Osteocyte (in vitro differentiated cells): ENCODE measurements at regions not wholly inside any gene's neighbourhood (a gene's known extent, or its start where the extent isn't known, plus 50 kb on each side); places are given as distances from the start of the nearest gene placed in this dataset.
A peak's percentile ranks its signal among the peaks of the same experiment; 100 is the strongest.

Experiments
- DNase-seq: peaks from one replicate; pipeline ENCODE4 v3.0.0; 2021; ENCODE audit warnings: mixed read lengths; ENCODE audit not compliant: unreplicated experiment; ENCODE audit errors: extremely low spot score
- H3K27ac Mint-ChIP-seq: one replicate; pipeline ENCODE4 v1.8.0; 2021; ENCODE audit warnings: mild to moderate bottlenecking, mixed read lengths; ENCODE audit not compliant: unreplicated experiment
- H3K27me3 Mint-ChIP-seq: one replicate; pipeline ENCODE4 v1.8.0; 2021; ENCODE audit warnings: mixed read lengths; ENCODE audit not compliant: unreplicated experiment
- H3K36me3 Mint-ChIP-seq: one replicate; pipeline ENCODE4 v1.8.0; 2021; ENCODE audit warnings: mixed read lengths; ENCODE audit not compliant: unreplicated experiment
- H3K4me1 Mint-ChIP-seq: one replicate; pipeline ENCODE4 v1.8.0; 2021; ENCODE audit warnings: mixed read lengths; ENCODE audit not compliant: unreplicated experiment
- H3K4me3 Mint-ChIP-seq: one replicate; pipeline ENCODE4 v1.8.0; 2021; ENCODE audit warnings: mild to moderate bottlenecking, moderate library complexity, mixed read lengths; ENCODE audit not compliant: unreplicated experiment
- H3K9me3 Mint-ChIP-seq: one replicate; pipeline ENCODE4 v1.8.0; 2021; ENCODE audit warnings: mixed read lengths; ENCODE audit not compliant: unreplicated experiment
- CTCF ChIP-seq: fragments of 200-600 bp; sonication (generic); IDR thresholded peaks from 2 replicates; pipeline ENCODE4 v1.5.0; 2021; ENCODE audit warnings: antibody characterized with exemption, mild to moderate bottlenecking, moderate library complexity

GRCh38 chr2:81195774-81196382 lies 891.3 kb upstream of the LRRTM1 start:
- Mint-ChIP-seq H3K27ac (no peak overlapping the region), H3K27me3 (no peaks in the 10 kb centered on the region)
- TF ChIP-seq CTCF, result no peak

GRCh38 chr2:81195017-81195773 lies 890.6 kb upstream of the LRRTM1 start:
- Mint-ChIP-seq H3K27me3 (no peaks in the 10 kb centered on the region), H3K27ac (no peak overlapping the region), H3K36me3 (no peaks in the 10 kb centered on the region), H3K4me1 (no peaks in the 10 kb centered on the region), H3K4me3 (no peak overlapping the region), H3K9me3 (peaks cover 6% of the 10 kb centered on the region)
- TF ChIP-seq CTCF, result no peak
- DNase-seq, result peak; percentile 80

More at GRCh38 chr2:81195774-81196382, 891.3 kb upstream of the LRRTM1 start:
- H3K4me3 Mint-ChIP-seq, result no peak overlapping the region
- H3K9me3 Mint-ChIP-seq, result peaks cover 6% of the 10 kb centered on the region
- H3K4me1 Mint-ChIP-seq, result no peaks in the 10 kb centered on the region
- no peak for DNase-seq
- no peaks in the 10 kb centered on the region for H3K36me3 Mint-ChIP-seq

GRCh38 chr2:81194581-81194980 lies 890.0 kb upstream of the LRRTM1 start:
- peak; percentile 67 for DNase-seq
- Mint-ChIP-seq H3K27me3 (no peaks in the 10 kb centered on the region), H3K27ac (no peak overlapping the region), H3K36me3 (no peaks in the 10 kb centered on the region), H3K4me1 (no peaks in the 10 kb centered on the region), H3K4me3 (no peak overlapping the region), H3K9me3 (peaks cover 6% of the 10 kb centered on the region)
- TF ChIP-seq CTCF, result no peak

GRCh38 chr2:81194176-81194575 lies 889.6 kb upstream of the LRRTM1 start:
- peaks cover 8% of the 10 kb centered on the region for H3K9me3 Mint-ChIP-seq
- DNase-seq, result peak; percentile 83
- no peak overlapping the region for H3K4me3 Mint-ChIP-seq
- no peaks in the 10 kb centered on the region for H3K36me3 Mint-ChIP-seq
- no peak for TF ChIP-seq CTCF
- no peaks in the 10 kb centered on the region for H3K27me3 Mint-ChIP-seq
- no peaks in the 10 kb centered on the region for H3K4me1 Mint-ChIP-seq
- no peak overlapping the region for H3K27ac Mint-ChIP-seq

GRCh38 chr2:81181845-81182244 lies 877.3 kb upstream of the LRRTM1 start:
- no peak for TF ChIP-seq CTCF
- no peak overlapping the region for H3K4me3 Mint-ChIP-seq
- no peak for DNase-seq
- H3K4me1 Mint-ChIP-seq, result no peaks in the 10 kb centered on the region
- no peaks in the 10 kb centered on the region for H3K36me3 Mint-ChIP-seq
- H3K9me3 Mint-ChIP-seq, result peaks cover 24% of the 10 kb centered on the region
- H3K27me3 Mint-ChIP-seq, result no peaks in the 10 kb centered on the region
- H3K27ac Mint-ChIP-seq, result no peak overlapping the region
